Tibial nerve (tissue), 4 donors: ENCODE measurements at regions not wholly inside any gene's neighbourhood (a gene's known extent, or its start where the extent isn't known, plus 50 kb on each side); places are given as distances from the start of the nearest gene placed in this dataset.
"Not testable (repeated sequence)": the region's sequence is repeated elsewhere in the genome, so short reads cannot be mapped to it uniquely, and the experiment has no call there.

Experiments
- DNase-seq, 2 donors: peaks; one replicate each; pipeline ENCODE4 v3.0.0-alpha.2; 2019; ENCODE audit warnings: low spot score in 2 of 2
- H3K27ac ChIP-seq, 4 donors: fragments of 200-600 bp; sonication (generic) in 3 of 4; one replicate each; pipeline ENCODE4 v1.5.1; 2017 to 2019; ENCODE audit warnings: mild to moderate bottlenecking in 1 of 4
- H3K27me3 ChIP-seq, 2 donors: fragments of 200-600 bp; sonication (generic) in 1 of 2; one replicate each; pipeline versions ENCODE4 v1.5.1 to v1.6.0; 2017 to 2019
- H3K36me3 ChIP-seq, 3 donors: fragments of 200-600 bp; sonication (generic); one replicate each; pipeline ENCODE4 v1.5.1; 2018 to 2019
- H3K4me1 ChIP-seq, 4 donors: fragments of 200-600 bp; sonication (generic) in 3 of 4; one replicate each; pipeline ENCODE4 v1.5.1; 2017 to 2019
- H3K4me3 ChIP-seq, 4 donors: fragments of 200-600 bp; sonication (generic) in 3 of 4; one replicate each; pipeline ENCODE4 v1.5.1; 2017 to 2019; ENCODE audit warnings: mild to moderate bottlenecking in 1 of 4, moderate library complexity in 1 of 4
- H3K9me3 ChIP-seq, 4 donors: fragments of 200-600 bp; sonication (generic) in 3 of 4; one replicate each; pipeline ENCODE4 v1.5.1; 2017 to 2019
- CTCF ChIP-seq, 5 experiments: fragments of 200-600 bp in 3 of 5; fragments of 450-650 bp in 2 of 5; sonication (generic) in 3 of 5; IDR thresholded peaks; one replicate each; pipeline ENCODE4 v1.5.1; 2016 to 2019; ENCODE audit warnings: antibody characterized with exemption in 5 of 5, mild to moderate bottlenecking in 3 of 5, moderate library complexity in 2 of 5
- EP300 ChIP-seq, 2 donors: sonication (generic); formaldehyde crosslinking; IDR thresholded peaks; one replicate each; pipeline ENCODE4 v1.6.1; 2017; ENCODE audit warnings: antibody characterized with exemption in 2 of 2, mild to moderate bottlenecking in 1 of 2
- POLR2A ChIP-seq, 2 donors: fragments of 450-650 bp; IDR thresholded peaks; one replicate each; pipeline ENCODE4 v1.6.1; 2017; ENCODE audit warnings: antibody characterized with exemption in 2 of 2, mild to moderate bottlenecking in 2 of 2, moderate library complexity in 2 of 2
- WGBS, 2 donors: methylation state at CpG; one replicate each; pipeline ENCODE4 v1.1.5; 2018; 5-methylcytosine and 5-hydroxymethylcytosine counted together

DNA sequence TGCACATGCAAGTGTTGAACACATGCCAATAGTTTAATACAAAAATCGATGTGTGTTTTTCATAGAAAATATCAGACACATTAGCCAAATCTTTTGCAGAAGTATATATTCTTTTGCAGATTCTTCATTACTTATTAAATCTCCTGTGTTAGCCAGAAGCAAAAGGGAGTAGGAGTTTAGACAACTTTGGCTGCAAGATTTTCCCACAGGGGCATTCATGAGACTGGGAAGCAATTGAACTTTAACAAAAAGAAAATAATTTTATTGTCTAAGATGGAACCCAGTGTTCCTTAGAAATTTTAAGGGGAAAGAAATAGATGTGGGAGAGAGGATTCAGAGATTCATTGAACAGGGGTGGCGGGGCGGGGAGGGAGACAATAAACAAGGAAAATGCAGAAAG is 1336.0 kb downstream of the GATA3 start:
- no peak for DNase-seq
- Histone ChIP-seq H3K27me3 (no peaks in the 10 kb centered on the region), H3K4me3 (no peak overlapping the region), H3K27ac (no peak overlapping the region), H3K36me3 (no peaks in the 10 kb centered on the region), H3K4me1 (no peaks in the 10 kb centered on the region), H3K9me3 (peaks cover 0 to 6% (median 0%) of the 10 kb centered on the region in 4 donors)
- WGBS, 2 donors: 55 to 71% methylated on average over 3 of the region's 3 CpGs
- no peak for TF ChIP-seq EP300 (IDR thresholded peaks at IDR 0.05)
- no peak for TF ChIP-seq CTCF (IDR thresholded peaks at IDR 0.05)
- TF ChIP-seq POLR2A (IDR thresholded peaks at IDR 0.05): no peak

DNA sequence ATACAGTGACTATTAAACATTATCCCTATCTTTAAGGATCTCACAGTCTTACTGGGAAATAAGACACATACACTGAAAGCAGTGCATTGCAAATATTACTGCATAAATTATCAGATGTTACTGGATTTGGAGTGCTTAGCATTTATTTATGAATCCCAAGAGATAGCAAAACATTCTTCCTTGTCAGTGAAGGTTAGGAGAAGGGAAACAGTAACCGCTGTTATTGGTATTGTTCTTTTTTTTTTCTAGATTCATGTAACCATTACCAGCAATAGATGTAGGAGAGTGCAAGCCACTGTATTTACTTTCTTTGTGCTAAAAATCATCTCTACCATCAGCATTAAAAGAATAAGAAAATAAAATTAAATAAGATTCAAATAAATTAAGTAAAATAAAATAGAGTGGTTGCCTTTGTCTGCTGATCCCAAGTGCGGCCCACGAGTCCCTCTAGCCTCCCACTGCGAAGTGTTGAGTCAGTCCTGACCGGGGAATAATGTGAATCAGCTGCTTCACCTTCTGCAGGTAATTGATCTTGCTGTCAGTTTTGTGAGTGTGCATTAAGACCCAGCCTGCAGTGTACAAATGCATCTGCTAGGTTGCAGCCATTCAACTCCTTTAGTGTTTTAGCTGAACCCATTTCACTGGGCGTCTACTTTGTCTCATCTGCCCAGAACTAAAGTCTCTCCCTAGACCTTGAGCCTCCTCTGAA is 1344.9 kb downstream of the GATA3 start:
- TF ChIP-seq CTCF (IDR thresholded peaks at IDR 0.05) (no peak), POLR2A (IDR thresholded peaks at IDR 0.05) (no peak), EP300 (IDR thresholded peaks at IDR 0.05) (no peak)
- 76 to 80% methylated on average over 6 of the region's 6 CpGs for WGBS, 2 donors
- Histone ChIP-seq H3K27me3 (no peaks in the 10 kb centered on the region), H3K4me3 (no peak overlapping the region), H3K4me1 (no peaks in the 10 kb centered on the region), H3K27ac (no peak overlapping the region), H3K9me3 (no peaks in the 10 kb centered on the region), H3K36me3 (no peaks in the 10 kb centered on the region)
- DNase-seq: no peak

DNA sequence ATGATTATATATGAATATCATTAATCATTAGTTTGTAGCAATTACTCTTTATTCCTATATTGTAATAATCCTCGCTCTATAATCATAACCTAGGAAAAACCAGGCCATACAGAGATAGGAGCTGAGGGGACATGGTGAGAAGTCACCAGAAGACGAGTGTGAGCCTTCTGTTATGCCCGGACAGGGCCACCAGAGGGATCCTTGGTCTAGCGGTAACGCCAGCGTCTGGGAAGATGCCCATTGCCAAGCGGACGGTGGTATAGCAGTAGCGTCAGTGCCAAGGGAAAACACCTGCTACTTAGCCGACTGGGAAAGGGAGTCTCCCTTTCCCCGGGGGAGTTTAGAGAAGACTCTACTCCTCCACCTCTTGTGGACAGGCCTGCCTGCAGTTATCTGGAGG is 1347.6 kb downstream of the GATA3 start:
- WGBS, 2 donors: 90 to 92% methylated on average over 11 of the region's 11 CpGs
- not testable (repeated sequence) for H3K9me3 ChIP-seq, H3K36me3 ChIP-seq, DNase-seq, H3K27ac ChIP-seq, H3K4me3 ChIP-seq, H3K27me3 ChIP-seq, H3K4me1 ChIP-seq

- H3K36me3 ChIP-seq, H3K9me3 ChIP-seq, H3K27ac ChIP-seq, H3K4me3 ChIP-seq, H3K27me3 ChIP-seq, H3K4me1 ChIP-seq, DNase-seq: not testable (repeated sequence)
- 71 to 81% methylated on average over 9 of the region's 9 CpGs for WGBS, 2 donors
Observed at GRCh38 chr10:9402507-9403195, 1348.2 kb downstream of the GATA3 start.

- 95% methylated on average over 29 of the region's 29 CpGs for WGBS, 2 donors
- H3K36me3 ChIP-seq, H3K27me3 ChIP-seq, H3K9me3 ChIP-seq, H3K27ac ChIP-seq, DNase-seq, H3K4me1 ChIP-seq, H3K4me3 ChIP-seq: not testable (repeated sequence)
Observed at GRCh38 chr10:9407201-9407600, 1352.7 kb downstream of the GATA3 start.

- TF ChIP-seq EP300 (IDR thresholded peaks at IDR 0.05): no peak
- no peak for TF ChIP-seq CTCF (IDR thresholded peaks at IDR 0.05)
- TF ChIP-seq POLR2A (IDR thresholded peaks at IDR 0.05): no peak
- no peaks in the 10 kb centered on the region for H3K36me3 ChIP-seq
Observed at GRCh38 chr10:9416331-9416730, 1361.8 kb downstream of the GATA3 start.

More at GRCh38 chr10:9416331-9416730, 1361.8 kb downstream of the GATA3 start:
- WGBS, 2 donors: 12 to 17% methylated on average over 1 of the region's 1 CpG
- no peak overlapping the region for H3K4me3 ChIP-seq
- no peaks in the 10 kb centered on the region for H3K27me3 ChIP-seq
- no peaks in the 10 kb centered on the region for H3K4me1 ChIP-seq
- DNase-seq: no peak
- H3K9me3 ChIP-seq: no peaks in the 10 kb centered on the region
- H3K27ac ChIP-seq: no peak overlapping the region
